ENCODE measurements at regions not wholly inside any gene's neighbourhood (a gene's known extent, or its start where the extent isn't known, plus 50 kb on each side); places are given as distances from the start of the nearest gene placed in this dataset.

GRCh38 chr6:21861942-21862341, 268.4 kb downstream of the SOX4 start:
- DNase-seq (ENCODE audit: low read depth, low spot score) = no peak
- H3K4me3 ChIP-seq (ENCODE audit: low read depth, low read length) = no peak overlapping the region
- POLR2A ChIA-PET = no interaction called here
- no peak overlapping the region for H3K27ac ChIP-seq (ENCODE audit: low read depth, low read length)
- TF ChIP-seq CTCF (IDR thresholded peaks at IDR 0.05; ENCODE audit: low read depth, low read length) = no peak
- CTCF ChIA-PET = no interaction called here
- H3K9me3 ChIP-seq (ENCODE audit: control insufficient read depth, insufficient read depth, low read length) = no peaks in the 10 kb centered on the region
- no peaks in the 10 kb centered on the region for H3K27me3 ChIP-seq (ENCODE audit: control insufficient read depth, insufficient read depth, low read length)

- POLR2A ChIA-PET = no interaction called here
- CTCF ChIA-PET = no interaction called here
- no peak for DNase-seq (ENCODE audit: low read depth, low spot score)
Observed at GRCh38 chr6:21864206-21864605, 270.7 kb downstream of the SOX4 start.

GRCh38 chr6:21868226-21868625, 274.7 kb downstream of the SOX4 start:
- no peak overlapping the region for H3K4me3 ChIP-seq (ENCODE audit: low read depth, low read length)
- POLR2A ChIA-PET = no interaction called here
- CTCF ChIA-PET = no interaction called here
- DNase-seq (ENCODE audit: low read depth, low spot score) = no peak
- no peaks in the 10 kb centered on the region for H3K27me3 ChIP-seq (ENCODE audit: control insufficient read depth, insufficient read depth, low read length)
- TF ChIP-seq CTCF (IDR thresholded peaks at IDR 0.05; ENCODE audit: low read depth, low read length) = no peak
- no peaks in the 10 kb centered on the region for H3K9me3 ChIP-seq (ENCODE audit: control insufficient read depth, insufficient read depth, low read length)
- no peak overlapping the region for H3K27ac ChIP-seq (ENCODE audit: low read depth, low read length)

More at GRCh38 chr6:21864206-21864605, 270.7 kb downstream of the SOX4 start:
- Histone ChIP-seq H3K27me3 (ENCODE audit: control insufficient read depth, insufficient read depth, low read length) (no peaks in the 10 kb centered on the region), H3K4me3 (ENCODE audit: low read depth, low read length) (no peak overlapping the region), H3K9me3 (ENCODE audit: control insufficient read depth, insufficient read depth, low read length) (no peaks in the 10 kb centered on the region), H3K27ac (ENCODE audit: low read depth, low read length) (no peak overlapping the region)
- no peak for TF ChIP-seq CTCF (IDR thresholded peaks at IDR 0.05; ENCODE audit: low read depth, low read length)

GRCh38 chr6:21869085-21869771, 275.7 kb downstream of the SOX4 start:
- ChIA-PET POLR2A (no interaction called here), CTCF (no interaction called here)
- Histone ChIP-seq H3K27ac (ENCODE audit: low read depth, low read length) (no peak overlapping the region), H3K4me3 (ENCODE audit: low read depth, low read length) (no peak overlapping the region), H3K9me3 (ENCODE audit: control insufficient read depth, insufficient read depth, low read length) (no peaks in the 10 kb centered on the region), H3K27me3 (ENCODE audit: control insufficient read depth, insufficient read depth, low read length) (no peaks in the 10 kb centered on the region)
- DNase-seq (ENCODE audit: low read depth, low spot score) = no peak
- no peak for TF ChIP-seq CTCF (IDR thresholded peaks at IDR 0.05; ENCODE audit: low read depth, low read length)

- Histone ChIP-seq H3K27ac (ENCODE audit: low read depth, low read length) (no peak overlapping the region), H3K9me3 (ENCODE audit: control insufficient read depth, insufficient read depth, low read length) (peaks cover 3% of the 10 kb centered on the region; the same call in 1 of the 2 replicates), H3K27me3 (ENCODE audit: control insufficient read depth, insufficient read depth, low read length) (no peaks in the 10 kb centered on the region), H3K4me3 (ENCODE audit: low read depth, low read length) (no peak overlapping the region)
- ChIA-PET CTCF (no interaction called here), POLR2A (no interaction called here)
- no peak for TF ChIP-seq CTCF (IDR thresholded peaks at IDR 0.05; ENCODE audit: low read depth, low read length)
- no peak for DNase-seq (ENCODE audit: low read depth, low spot score)
Observed at GRCh38 chr6:21870076-21870730, 276.7 kb downstream of the SOX4 start.

All from AG04450 (cell line).